ENCODE measurements at regions not wholly inside any gene's neighbourhood (a gene's known extent, or its start where the extent isn't known, plus 50 kb on each side); places are given as distances from the start of the nearest gene placed in this dataset.
"Not testable (repeated sequence)": the region's sequence is repeated elsewhere in the genome, so short reads cannot be mapped to it uniquely, and the experiment has no call there.

DNA sequence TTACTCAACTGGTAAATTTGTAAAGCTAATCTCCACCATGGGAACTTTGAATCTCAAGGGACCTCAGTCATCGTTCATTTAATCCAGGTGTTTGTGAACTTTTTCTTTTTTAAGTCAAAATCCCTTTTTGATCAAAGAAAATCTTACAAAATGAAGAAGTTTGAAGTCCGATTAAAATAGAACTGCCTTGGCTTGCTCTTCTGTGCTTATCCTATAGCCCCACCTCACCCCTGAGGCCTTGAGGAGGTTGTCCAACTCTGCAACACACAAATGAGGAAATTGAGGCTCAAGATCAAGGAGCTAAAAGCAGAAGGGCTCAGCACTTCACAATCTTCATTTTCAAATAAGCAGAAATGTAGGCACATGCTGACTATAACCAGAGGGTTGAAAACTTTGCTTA lies 240.3 kb upstream of the SFRP2 start:
- ChIA-PET CTCF (no interaction called here), POLR2A (interaction anchor here (1.4 kb wide), 1 partner anchor 20 kb away, joined by 3 read pairs; no protein-coding TSS in a partner anchor)
- TF ChIP-seq CTBP1 (IDR thresholded peaks at IDR 0.05; ENCODE audit: borderline replicate concordance) (no peak), LEF1 (IDR thresholded peaks at IDR 0.05; ENCODE audit: borderline replicate concordance) (no peak), BHLHE40 (IDR thresholded peaks at IDR 0.05; ENCODE audit: borderline replicate concordance) (no peak), HDGF (IDR thresholded peaks at IDR 0.05; ENCODE audit: borderline replicate concordance) (no peak), FOXK2 (IDR thresholded peaks at IDR 0.05) (no peak), NFRKB (IDR thresholded peaks at IDR 0.05) (no peak), SP1 (IDR thresholded peaks at IDR 0.05) (no peak), ARNT (IDR thresholded peaks at IDR 0.05) (no peak), SUZ12 (IDR thresholded peaks at IDR 0.05) (no peak), ZNF384 (IDR thresholded peaks at IDR 0.05) (no peak), TARDBP (IDR thresholded peaks at IDR 0.05) (no peak), ELF4 (IDR thresholded peaks at IDR 0.05) (no peak)
- TF ChIP-seq, protein P1, sequence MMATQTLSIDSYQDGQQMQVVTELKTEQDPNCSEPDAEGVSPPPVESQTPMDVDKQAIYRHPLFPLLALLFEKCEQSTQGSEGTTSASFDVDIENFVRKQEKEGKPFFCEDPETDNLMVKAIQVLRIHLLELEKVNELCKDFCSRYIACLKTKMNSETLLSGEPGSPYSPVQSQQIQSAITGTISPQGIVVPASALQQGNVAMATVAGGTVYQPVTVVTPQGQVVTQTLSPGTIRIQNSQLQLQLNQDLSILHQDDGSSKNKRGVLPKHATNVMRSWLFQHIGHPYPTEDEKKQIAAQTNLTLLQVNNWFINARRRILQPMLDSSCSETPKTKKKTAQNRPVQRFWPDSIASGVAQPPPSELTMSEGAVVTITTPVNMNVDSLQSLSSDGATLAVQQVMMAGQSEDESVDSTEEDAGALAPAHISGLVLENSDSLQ (IDR thresholded peaks at IDR 0.05): no peak
- DNase-seq (ENCODE audit: extremely low spot score): no peak

DNA sequence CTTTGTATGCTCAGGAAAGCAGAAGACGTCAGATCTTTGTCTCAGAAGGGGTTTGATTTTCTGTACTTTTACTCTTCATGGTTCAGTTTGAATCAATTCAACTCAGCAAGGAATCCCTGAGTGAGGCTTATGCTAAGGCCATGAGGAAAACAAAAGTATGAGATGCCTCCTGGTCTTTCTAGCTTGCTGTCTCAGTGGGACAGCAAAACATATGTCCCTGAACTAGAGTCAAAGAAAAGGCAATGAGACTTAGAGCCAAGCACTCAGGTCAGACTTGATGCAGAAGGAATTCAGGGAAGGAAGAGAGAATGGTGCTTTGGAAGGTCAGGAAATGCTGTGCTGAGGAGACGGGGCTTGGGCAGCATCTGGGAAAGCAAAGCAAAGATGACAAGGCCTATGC lies 236.2 kb upstream of the SFRP2 start:
- TF ChIP-seq FOXA1 (IDR thresholded peaks at IDR 0.05): no peak
- TF ChIP-seq BHLHE40 (IDR thresholded peaks at IDR 0.05; ENCODE audit: borderline replicate concordance): no peak
- TF ChIP-seq SUZ12 (IDR thresholded peaks at IDR 0.05): no peak
- TF ChIP-seq HDGF (IDR thresholded peaks at IDR 0.05; ENCODE audit: borderline replicate concordance): no peak
- no peak for TF ChIP-seq ARNT (IDR thresholded peaks at IDR 0.05)
- no peak for TF ChIP-seq ZNF384 (IDR thresholded peaks at IDR 0.05)
- TF ChIP-seq FOXK2 (IDR thresholded peaks at IDR 0.05): no peak
- TF ChIP-seq SP1 (IDR thresholded peaks at IDR 0.05): no peak
- no peak for TF ChIP-seq L3MBTL2 (conservative IDR thresholded peaks at IDR 0.05)
- TF ChIP-seq TARDBP (IDR thresholded peaks at IDR 0.05): no peak
- TF ChIP-seq CTBP1 (IDR thresholded peaks at IDR 0.05; ENCODE audit: borderline replicate concordance): no peak
- TF ChIP-seq FOXM1 (IDR thresholded peaks at IDR 0.05; ENCODE audit: borderline replicate concordance): no peak
- TF ChIP-seq NFRKB (IDR thresholded peaks at IDR 0.05): no peak
- no peak for TF ChIP-seq ELF4 (IDR thresholded peaks at IDR 0.05)
- TF ChIP-seq LEF1 (IDR thresholded peaks at IDR 0.05; ENCODE audit: borderline replicate concordance): no peak
- TF ChIP-seq, protein P1 (IDR thresholded peaks at IDR 0.05): no peak
- ChIA-PET CTCF (no interaction called here), POLR2A (no interaction called here)
- DNase-seq (ENCODE audit: extremely low spot score): no peak

DNA sequence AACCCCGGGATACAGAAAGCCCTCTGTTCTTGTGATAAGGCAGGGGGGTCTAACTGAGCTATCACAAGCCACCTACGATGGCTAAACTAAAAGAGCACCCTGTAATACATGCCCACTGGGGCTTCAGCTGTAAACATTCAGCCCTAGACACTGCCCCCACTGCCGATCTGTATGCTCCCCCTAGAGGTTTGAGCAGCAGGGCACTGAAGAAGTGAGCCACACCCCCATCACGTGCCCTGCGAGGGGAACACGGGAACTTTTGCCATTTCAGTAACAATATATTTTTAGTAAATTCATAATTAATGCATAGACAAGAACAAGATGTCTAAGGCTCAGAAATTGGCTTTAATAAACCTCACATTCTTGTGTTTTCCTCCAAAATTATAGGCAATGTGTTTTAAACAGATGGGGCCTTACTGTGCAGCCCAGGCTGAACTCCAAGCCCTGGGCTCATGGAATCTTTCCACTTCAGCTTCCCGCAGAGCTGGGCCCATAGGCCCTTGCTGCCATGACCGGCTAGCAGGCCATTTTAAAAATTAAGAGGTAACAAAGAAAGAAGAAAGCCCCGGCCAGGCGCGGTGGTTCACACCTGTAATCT lies 235.3 kb upstream of the SFRP2 start:
- ChIA-PET POLR2A (no interaction called here), CTCF (interaction anchor here (0.9 kb wide), 1 partner anchor 238 kb away, joined by 4 read pairs; no protein-coding TSS in a partner anchor)
- no peak for DNase-seq (ENCODE audit: extremely low spot score)
- TF ChIP-seq, protein P1 (IDR thresholded peaks at IDR 0.05): no peak
- TF ChIP-seq FOXM1 (IDR thresholded peaks at IDR 0.05; ENCODE audit: borderline replicate concordance) (no peak), LEF1 (IDR thresholded peaks at IDR 0.05; ENCODE audit: borderline replicate concordance) (no peak), NFRKB (IDR thresholded peaks at IDR 0.05) (no peak), TARDBP (IDR thresholded peaks at IDR 0.05) (no peak), HDGF (IDR thresholded peaks at IDR 0.05; ENCODE audit: borderline replicate concordance) (no peak), SUZ12 (IDR thresholded peaks at IDR 0.05) (no peak), FOXA1 (IDR thresholded peaks at IDR 0.05) (no peak), CTBP1 (IDR thresholded peaks at IDR 0.05; ENCODE audit: borderline replicate concordance) (no peak), L3MBTL2 (conservative IDR thresholded peaks at IDR 0.05) (no peak), BHLHE40 (IDR thresholded peaks at IDR 0.05; ENCODE audit: borderline replicate concordance) (no peak), SP1 (IDR thresholded peaks at IDR 0.05) (no peak), FOXK2 (IDR thresholded peaks at IDR 0.05) (no peak), ELF4 (IDR thresholded peaks at IDR 0.05) (no peak), ARNT (IDR thresholded peaks at IDR 0.05) (no peak), ZNF384 (IDR thresholded peaks at IDR 0.05) (no peak)

DNA sequence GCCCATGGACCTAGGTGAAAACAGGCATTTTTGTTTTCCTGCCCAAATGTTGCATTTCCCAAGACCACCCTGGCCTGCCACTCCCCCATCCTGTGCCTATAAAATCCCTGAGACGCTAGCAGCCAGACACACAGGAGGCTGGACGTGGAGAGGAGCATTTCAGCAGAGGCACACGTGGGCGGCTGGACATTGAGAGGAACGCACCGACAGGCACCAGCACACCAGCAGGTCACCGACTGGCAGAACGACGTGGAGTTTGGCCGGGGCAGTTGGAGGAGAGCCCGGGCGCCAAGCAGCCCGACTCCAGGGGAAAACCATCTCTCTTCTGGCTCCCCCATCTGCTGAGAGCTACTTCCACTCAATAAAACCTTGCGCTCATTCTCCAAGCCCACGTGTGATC lies 234.8 kb upstream of the SFRP2 start:
- DNase-seq (ENCODE audit: extremely low spot score); POLR2A ChIA-PET: not testable (repeated sequence)
- CTCF ChIA-PET: interaction anchor here (0.9 kb wide), 1 partner anchor 238 kb away, joined by 4 read pairs; no protein-coding TSS in a partner anchor

DNA sequence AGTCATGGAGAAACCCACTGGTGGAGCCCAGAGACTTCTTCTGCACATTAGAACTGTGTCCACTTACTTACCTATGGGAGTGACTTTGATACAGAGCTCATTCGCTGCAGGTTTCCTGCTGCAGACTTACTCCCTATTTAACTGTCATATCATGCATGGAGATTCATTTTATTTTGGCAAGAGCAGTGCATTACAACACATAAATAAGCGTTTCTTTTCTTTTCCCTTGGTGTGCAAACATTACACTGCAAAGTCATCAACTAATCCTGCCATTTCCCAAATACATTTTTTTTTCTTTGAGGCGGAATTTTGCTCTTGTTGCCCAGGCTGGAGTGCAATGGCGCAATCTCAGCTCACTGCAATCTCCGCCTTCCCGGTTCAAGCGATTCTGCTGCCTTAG lies 230.9 kb upstream of the SFRP2 start:
- ChIA-PET CTCF (interaction anchor here (0.9 kb wide), 1 partner anchor 234 kb away, joined by 4 read pairs; no protein-coding TSS in a partner anchor), POLR2A (no interaction called here)
- TF ChIP-seq TARDBP (IDR thresholded peaks at IDR 0.05) (no peak), HDGF (IDR thresholded peaks at IDR 0.05; ENCODE audit: borderline replicate concordance) (no peak), CTBP1 (IDR thresholded peaks at IDR 0.05; ENCODE audit: borderline replicate concordance) (no peak), FOXA1 (IDR thresholded peaks at IDR 0.05) (no peak), LEF1 (IDR thresholded peaks at IDR 0.05; ENCODE audit: borderline replicate concordance) (no peak), ELF4 (IDR thresholded peaks at IDR 0.05) (no peak), SUZ12 (IDR thresholded peaks at IDR 0.05) (no peak), SP1 (IDR thresholded peaks at IDR 0.05) (no peak), FOXK2 (IDR thresholded peaks at IDR 0.05) (no peak), NFRKB (IDR thresholded peaks at IDR 0.05) (no peak), ZNF384 (IDR thresholded peaks at IDR 0.05) (no peak), BHLHE40 (IDR thresholded peaks at IDR 0.05; ENCODE audit: borderline replicate concordance) (no peak), FOXM1 (IDR thresholded peaks at IDR 0.05; ENCODE audit: borderline replicate concordance) (no peak), ARNT (IDR thresholded peaks at IDR 0.05) (no peak), L3MBTL2 (conservative IDR thresholded peaks at IDR 0.05) (no peak)
- TF ChIP-seq, protein P1 (IDR thresholded peaks at IDR 0.05): no peak
- no peak for DNase-seq (ENCODE audit: extremely low spot score)
